H1 (cell line): ENCODE measurements at regions not wholly inside any gene's neighbourhood (a gene's known extent, or its start where the extent isn't known, plus 50 kb on each side); places are given as distances from the start of the nearest gene placed in this dataset.

Experiments
- CTCF ChIA-PET: fragments of 300-600 bp; sonication (Branson Sonifier 250); formaldehyde crosslinking; loops from one replicate; lab custom pipeline; 2021; ENCODE audit not compliant: partially characterized antibody; lab: Charles Lee
- POLR2A ChIA-PET: fragments of 300-600 bp; sonication (Branson Sonifier 250); formaldehyde crosslinking; loops from one replicate; lab custom pipeline; 2021; ENCODE audit warnings: inconsistent platforms; ENCODE audit not compliant: partially characterized antibody; lab: Charles Lee
- DNase-seq, 2 experiments: peaks; one replicate each; pipeline versions ENCODE4 v3.0.0 to v3.0.0-alpha.2; 2010 to 2022; ENCODE audit warnings: low spot score in 2 of 2, low read depth in 1 of 2, mixed read lengths in 1 of 2
- FAIRE-seq: peaks from 2 replicates; lab custom pipeline; 2011; peaks lifted over from hg19 to GRCh38; lab: Jason Lieb, UNC
- H2AFZ ChIP-seq: 2 replicates; pipeline ENCODE4 v1.8.1; 2012; ENCODE audit warnings: low read length, inconsistent platforms
- H2AK5ac ChIP-seq: 2 replicates; pipeline ENCODE4 v1.6.1; 2013; ENCODE audit warnings: low read depth, low read length
- H2BK120ac ChIP-seq: replicated peaks from 2 replicates; pipeline ENCODE3; 2013; ENCODE audit warnings: low read depth, low read length, inconsistent platforms
- H2BK12ac ChIP-seq: 2 replicates; pipeline ENCODE4 v1.6.1; 2013; ENCODE audit warnings: low read depth, low read length
- H2BK15ac ChIP-seq: 2 replicates; pipeline ENCODE4 v1.6.1; 2013; ENCODE audit warnings: low read length
- H2BK20ac ChIP-seq: 2 replicates; pipeline ENCODE4 v1.6.1; 2013; ENCODE audit warnings: low read length
- H2BK5ac ChIP-seq: 2 replicates; pipeline ENCODE4 v1.6.1; 2013; ENCODE audit warnings: low read depth, low read length
- H3K14ac ChIP-seq: 2 replicates; pipeline ENCODE4 v1.6.1; 2013; ENCODE audit warnings: inconsistent platforms; ENCODE audit not compliant: insufficient read length
- H3K18ac ChIP-seq: 2 replicates; pipeline ENCODE4 v1.6.1; 2013; ENCODE audit warnings: low read length; ENCODE audit errors: extremely low read depth
- H3K23ac ChIP-seq: 2 replicates; pipeline ENCODE4 v1.6.1; 2013; ENCODE audit warnings: inconsistent platforms; ENCODE audit not compliant: insufficient read length
- H3K23me2 ChIP-seq: 2 replicates; pipeline ENCODE4 v1.6.1; 2013; ENCODE audit warnings: low read depth, low read length
- H3K27ac ChIP-seq: 2 replicates; pipeline ENCODE4 v1.6.1; 2011; ENCODE audit warnings: low read depth, low read length, inconsistent platforms
- H3K27me3 ChIP-seq, 4 experiments: replicated peaks in 1 of 4; 1 replicate in 1 of 4; 2 replicates in 3 of 4; pipeline versions ENCODE4 v1.6.1 to v1.8.1; 2011 to 2013; ENCODE audit warnings: low read length in 3 of 4, mild to moderate bottlenecking in 3 of 4, inconsistent platforms in 2 of 4, mixed read lengths in 2 of 4, moderate library complexity in 1 of 4; ENCODE audit not compliant: control insufficient read depth in 3 of 4, insufficient read depth in 3 of 4; ENCODE audit errors: extremely low read depth in 1 of 4
- H3K36me3 ChIP-seq, 4 experiments: 2 replicates each; pipeline versions ENCODE4 v1.6.1 to v1.8.1; 2011 to 2013; ENCODE audit warnings: mild to moderate bottlenecking in 4 of 4, low read length in 3 of 4, moderate library complexity in 2 of 4, control low read depth in 1 of 4, inconsistent platforms in 1 of 4; ENCODE audit not compliant: insufficient read depth in 4 of 4, control insufficient read depth in 2 of 4
- H3K4ac ChIP-seq: replicated peaks from 2 replicates; pipeline ENCODE3; 2013; ENCODE audit warnings: low read length, low read depth, mixed read lengths, inconsistent platforms; ENCODE audit not compliant: insufficient read length
- H3K4me1 ChIP-seq, 4 experiments: replicated peaks in 1 of 4; 1 replicate in 1 of 4; 2 replicates in 3 of 4; pipeline versions ENCODE4 v1.6.1 to v1.8.1; 2011 to 2013; ENCODE audit warnings: low read length in 3 of 4, inconsistent platforms in 2 of 4, mixed read lengths in 1 of 4; ENCODE audit not compliant: insufficient read depth in 4 of 4, control insufficient read depth in 3 of 4
- H3K4me2 ChIP-seq, 2 experiments: 2 replicates each; pipeline versions ENCODE4 v1.6.1 to v1.8.1; 2011 to 2013; ENCODE audit warnings: low read depth in 2 of 2, low read length in 2 of 2, control low read depth in 1 of 2, inconsistent platforms in 1 of 2, mild to moderate bottlenecking in 1 of 2; ENCODE audit not compliant: insufficient read depth in 1 of 2
- H3K4me3 ChIP-seq, 4 experiments: fragments of 200-600, 300-600 bp in 1 of 4; sonication (generic), shearing (Covaris generic), sonication (Bioruptor Twin) in 1 of 4; 2 replicates each; pipeline versions ENCODE4 v1.5.1 to v1.8.1; 2011 to 2016; ENCODE audit warnings: low read length in 4 of 4, low read depth in 3 of 4, control low read depth in 2 of 4, inconsistent platforms in 2 of 4, mild to moderate bottlenecking in 2 of 4, mixed read lengths in 1 of 4, moderate library complexity in 1 of 4; ENCODE audit not compliant: insufficient read depth in 2 of 4; ENCODE audit errors: extremely low read depth in 1 of 4
- H3K56ac ChIP-seq: replicated peaks from 2 replicates; pipeline ENCODE3; 2013; ENCODE audit warnings: low read depth, mild to moderate bottlenecking, mixed read lengths, low read length, inconsistent platforms; ENCODE audit not compliant: insufficient read length
- H3K79me1 ChIP-seq: 2 replicates; pipeline ENCODE4 v1.6.1; 2013; ENCODE audit warnings: low read depth, low read length, control low read depth
- H3K79me2 ChIP-seq, 2 experiments: 2 replicates each; pipeline versions ENCODE4 v1.6.1 to v1.8.1; 2012 to 2013; ENCODE audit warnings: low read length in 2 of 2, mild to moderate bottlenecking in 2 of 2, inconsistent platforms in 1 of 2; ENCODE audit not compliant: insufficient read depth in 2 of 2, control insufficient read depth in 1 of 2
- H3K9ac ChIP-seq, 4 experiments: replicated peaks in 1 of 4; 1 replicate in 1 of 4; 2 replicates in 3 of 4; pipeline versions ENCODE4 v1.6.1 to v1.8.1; 2011 to 2013; ENCODE audit warnings: low read depth in 3 of 4, low read length in 3 of 4, control low read depth in 2 of 4, mild to moderate bottlenecking in 2 of 4, moderate library complexity in 2 of 4, inconsistent platforms in 1 of 4; ENCODE audit errors: extremely low read depth in 1 of 4
- H3K9me3 ChIP-seq, 2 experiments: 2 replicates each; pipeline versions ENCODE4 v1.6.1 to v1.8.1; 2012 to 2013; ENCODE audit warnings: mild to moderate bottlenecking in 2 of 2, moderate library complexity in 2 of 2, control low read depth in 1 of 2, inconsistent platforms in 1 of 2, low read depth in 1 of 2, low read length in 1 of 2, mixed read lengths in 1 of 2; ENCODE audit not compliant: insufficient read depth in 2 of 2
- H4K20me1 ChIP-seq, 2 experiments: replicated peaks in 1 of 2; 2 replicates each; pipeline versions ENCODE3 to v1.8.1; 2011 to 2013; ENCODE audit warnings: inconsistent platforms in 2 of 2, low read length in 2 of 2, mild to moderate bottlenecking in 1 of 2; ENCODE audit not compliant: insufficient read depth in 2 of 2, control insufficient read depth in 1 of 2
- H4K5ac ChIP-seq: 2 replicates; pipeline ENCODE4 v1.6.1; 2013; ENCODE audit warnings: low read length, low read depth, mixed read lengths, inconsistent platforms; ENCODE audit not compliant: insufficient read length
- H4K8ac ChIP-seq: 2 replicates; pipeline ENCODE4 v1.8.0; 2013; ENCODE audit warnings: mild to moderate bottlenecking, moderate library complexity, low read length, inconsistent platforms; ENCODE audit not compliant: insufficient read depth; ENCODE audit errors: extremely low read depth
- H4K91ac ChIP-seq: replicated peaks from 2 replicates; pipeline ENCODE3; 2013; ENCODE audit warnings: low read length, mixed read lengths, inconsistent platforms; ENCODE audit not compliant: insufficient read length
- CHD1 ChIP-seq: IDR thresholded peaks from 2 replicates; pipeline ENCODE4 v1.6.1; 2012; ENCODE audit warnings: low read depth, low read length, improper control_type of control experiment
- GABPA ChIP-seq: IDR thresholded peaks from 2 replicates; pipeline ENCODE4 v1.6.1; 2011; ENCODE audit warnings: mild to moderate bottlenecking, low read length, moderate library complexity, borderline replicate concordance; ENCODE audit not compliant: insufficient read depth
- HDAC2 ChIP-seq, 2 experiments: fragments of 300-600 bp in 1 of 2; sonication (generic) in 1 of 2; IDR thresholded peaks; 2 replicates each; pipeline ENCODE4 v1.6.1; 2011 to 2012; ENCODE audit warnings: low read depth in 2 of 2, low read length in 2 of 2, mild to moderate bottlenecking in 2 of 2, moderate library complexity in 2 of 2, borderline replicate concordance in 1 of 2, inconsistent platforms in 1 of 2
- HDAC6 ChIP-seq: IDR thresholded peaks from one replicate; pipeline ENCODE4 v1.7.1; 2012; ENCODE audit warnings: low read depth, mild to moderate bottlenecking, inconsistent platforms, low read length, moderate library complexity
- JUN ChIP-seq: IDR thresholded peaks from 2 replicates; pipeline ENCODE4 v1.6.1; 2011; ENCODE audit warnings: low read depth, mild to moderate bottlenecking, improper control_type of control experiment, low read length
- MAX ChIP-seq: IDR thresholded peaks from 2 replicates; pipeline ENCODE4 v1.6.1; 2012; ENCODE audit warnings: inconsistent platforms
- POLR2AphosphoS5 ChIP-seq: IDR thresholded peaks from 2 replicates; pipeline ENCODE4 v1.6.1; 2011; ENCODE audit warnings: low read depth, low read length
- RAD21 ChIP-seq, 2 experiments: IDR thresholded peaks in 1 of 2; conservative IDR thresholded peaks in 1 of 2; 2 replicates each; pipeline ENCODE4 v1.6.1; 2011; ENCODE audit warnings: low read depth in 2 of 2, low read length in 2 of 2, improper control_type of control experiment in 1 of 2, inconsistent platforms in 1 of 2, mild to moderate bottlenecking in 1 of 2, moderate library complexity in 1 of 2
- SAP30 ChIP-seq: fragments of 300-600 bp; sonication (generic); IDR thresholded peaks from 2 replicates; pipeline ENCODE4 v1.7.1; 2012; ENCODE audit warnings: low read length, moderate library complexity, mild to moderate bottlenecking, inconsistent platforms; ENCODE audit not compliant: insufficient read depth, insufficient replicate concordance
- SP2 ChIP-seq: IDR thresholded peaks from 2 replicates; pipeline ENCODE4 v1.6.1; 2012; ENCODE audit warnings: mild to moderate bottlenecking, low read length, inconsistent platforms
- WGBS, 2 experiments: shearing (Covaris generic) in 1 of 2; methylation state at CpG; one replicate each; pipeline versions ENCODE4 v1.1.6 to v1.1.7; 2013 to 2015; ENCODE audit warnings: low lambda C conversion rate in 2 of 2, mixed read lengths in 2 of 2, inconsistent platforms in 1 of 2, low coverage in 1 of 2, missing lambda C conversion rate in 1 of 2; ENCODE audit not compliant: insufficient replicate concordance in 2 of 2, insufficient coverage in 1 of 2, insufficient read length in 1 of 2; ENCODE audit errors: extremely low coverage in 1 of 2, missing lambda C conversion rate in 1 of 2; 5-methylcytosine and 5-hydroxymethylcytosine counted together

GRCh38 chr11:45079943-45080719 lies 66.3 kb upstream of the PRDM11 start:
- H3K14ac ChIP-seq: no peak overlapping the region
- peaks cover 7% of the 10 kb centered on the region for H3K23me2 ChIP-seq
- no peaks in the 10 kb centered on the region for H4K20me1 ChIP-seq
- no peaks in the 10 kb centered on the region for H3K79me2 ChIP-seq
- 0 out of 2 replicates have a peak overlapping the region, but pooled peaks have one; percentile 52 for H2BK20ac ChIP-seq
- no peak overlapping the region for H3K4ac ChIP-seq
- no peaks in the 10 kb centered on the region for H3K27me3 ChIP-seq
- H4K8ac ChIP-seq: no peak overlapping the region
- H2BK15ac ChIP-seq: peak overlapping the region; percentile 13; the same call in 1 of the 2 replicates
- no peak overlapping the region for H2AFZ ChIP-seq
- WGBS, 2 experiments: 88% methylated on average over 15 of the region's 16 CpGs; no CpG with 5 or more reads in 1 of the 2 experiments
- FAIRE-seq: no peak
- no peak overlapping the region for H4K5ac ChIP-seq
- no peak overlapping the region for H3K9ac ChIP-seq
- peak overlapping the region; percentile 38 for H4K91ac ChIP-seq
- peak overlapping the region; percentile 41; the same call in 1 of the 2 replicates for H3K18ac ChIP-seq
- peak overlapping the region; percentile 24 for H2BK120ac ChIP-seq
- no peak overlapping the region for H3K23ac ChIP-seq
- ChIA-PET POLR2A (interaction anchor here (0.7 to 1.0 kb wide), 2 partner anchors 11 to 1785 kb away, joined by 3 read pairs; no protein-coding TSS in a partner anchor), CTCF (interaction anchor here (0.6 to 34.2 kb wide), 20 partner anchors 7 to 759 kb away, joined by 3 to 1347 read pairs (median 5); no protein-coding TSS in a partner anchor)
- H3K9me3 ChIP-seq: no peaks in the 10 kb centered on the region
- H2BK12ac ChIP-seq: 0 out of 2 replicates have a peak overlapping the region, but pooled peaks have one; percentile 18
- H3K36me3 ChIP-seq: no peaks in the 10 kb centered on the region
- no peak overlapping the region for H3K27ac ChIP-seq
- H3K56ac ChIP-seq: no peak overlapping the region
- H3K4me1 ChIP-seq: peaks cover 11 to 35% (median 12%) of the 10 kb centered on the region in 4 experiments
- H2AK5ac ChIP-seq: no peak overlapping the region
- H3K4me3 ChIP-seq: no peak overlapping the region
- peak overlapping the region; percentile 55; the same call in 1 of the 2 replicates for H2BK5ac ChIP-seq
- no peaks in the 10 kb centered on the region for H3K79me1 ChIP-seq
- no peak for DNase-seq
- no peak overlapping the region for H3K4me2 ChIP-seq
- TF ChIP-seq MAX (no peak), JUN (no peak), SAP30 (no peak), GABPA (no peak), POLR2AphosphoS5 (no peak), HDAC6 (no peak), HDAC2 (IDR thresholded peaks at IDR 0.05; ENCODE audit: borderline replicate concordance in 1 of 2, low read depth in 2 of 2, low read length in 2 of 2) (no peak), RAD21 (IDR thresholded peaks at IDR 0.05 in 1 of 2, conservative IDR thresholded peaks at IDR 0.05 in 1 of 2; ENCODE audit: low read depth in 2 of 2, low read length in 2 of 2) (no peak), SP2 (no peak), CHD1 (no peak)
